ENCODE measurements at regions not wholly inside any gene's neighbourhood (a gene's known extent, or its start where the extent isn't known, plus 50 kb on each side); places are given as distances from the start of the nearest gene placed in this dataset.

- TF ChIP-seq CTCF (IDR thresholded peaks at IDR 0.05; ENCODE audit: insufficient read depth, low read length): no peak
- TF ChIP-seq GABPA (IDR thresholded peaks at IDR 0.05; ENCODE audit: low read depth): no peak
- no peak for TF ChIP-seq POLR2AphosphoS5 (IDR thresholded peaks at IDR 0.05; ENCODE audit: low read depth)
These were observed 495.8 kb downstream of the MDFIC start for GRCh38 chr7:115417662-115418061.

Data from HL-60 (cell line).